HG02642 (cell line): ENCODE measurements at regions not wholly inside any gene's neighbourhood (a gene's known extent, or its start where the extent isn't known, plus 50 kb on each side); places are given as distances from the start of the nearest gene placed in this dataset.
A peak's percentile ranks its signal among the peaks of the same experiment; 100 is the strongest.
"Not testable (repeated sequence)": the region's sequence is repeated elsewhere in the genome, so short reads cannot be mapped to it uniquely, and the experiment has no call there.

Source experiments
- ATAC-seq: cut with Tn5 transposase; IDR thresholded peaks from one replicate; pipeline ENCODE4 v1.9.1; 2021; ENCODE audit warnings: mild to moderate bottlenecking; ENCODE audit not compliant: unreplicated experiment, poor library complexity

- ATAC-seq, result no peak
Observed at GRCh38 chrX:39418254-39418704, 617.0 kb downstream of the MID1IP1 start.

- ATAC-seq, result no peak
Observed at GRCh38 chrX:39418731-39419638, 617.7 kb downstream of the MID1IP1 start.

- ATAC-seq, result no peak
Observed at GRCh38 chrX:39421006-39421405, 619.7 kb downstream of the MID1IP1 start.

- ATAC-seq, result no peak
Observed at GRCh38 chrX:39425124-39425806, 624.0 kb downstream of the MID1IP1 start.

- ATAC-seq, result no peak
Observed at GRCh38 chrX:39426101-39426500, 624.8 kb downstream of the MID1IP1 start.

- no peak for ATAC-seq
Observed at GRCh38 chrX:39427492-39427891, 626.2 kb downstream of the MID1IP1 start.

- ATAC-seq, result no peak
Observed at GRCh38 chrX:39427906-39428305, 626.6 kb downstream of the MID1IP1 start.

GRCh38 chrX:39430551-39430950 lies 629.3 kb downstream of the MID1IP1 start:
- no peak for ATAC-seq

GRCh38 chrX:39431893-39432292 lies 630.6 kb downstream of the MID1IP1 start:
- no peak for ATAC-seq

- not testable (repeated sequence) for ATAC-seq
Observed at GRCh38 chrX:39434671-39435070, 633.4 kb downstream of the MID1IP1 start.

GRCh38 chrX:39436538-39436937 lies 635.3 kb downstream of the MID1IP1 start:
- not testable (repeated sequence) for ATAC-seq

GRCh38 chrX:39437670-39438441 lies 636.6 kb downstream of the MID1IP1 start:
- no peak for ATAC-seq

GRCh38 chrX:39438603-39439602 lies 637.6 kb downstream of the MID1IP1 start:
- no peak for ATAC-seq

- peak; percentile 74 for ATAC-seq
Observed at GRCh38 chrX:39439906-39440798, 638.9 kb downstream of the MID1IP1 start.

- ATAC-seq, result peak; percentile 28
Observed at GRCh38 chrX:39440799-39441284, 639.6 kb downstream of the MID1IP1 start.

GRCh38 chrX:39442332-39442731 lies 641.1 kb downstream of the MID1IP1 start:
- peak; percentile 53 for ATAC-seq

- ATAC-seq, result no peak
Observed at GRCh38 chrX:39443240-39443639, 642.0 kb downstream of the MID1IP1 start.

- ATAC-seq, result no peak
Observed at GRCh38 chrX:39445336-39445735, 644.1 kb downstream of the MID1IP1 start.
